HL-60 (cell line): ENCODE measurements at regions not wholly inside any gene's neighbourhood (a gene's known extent, or its start where the extent isn't known, plus 50 kb on each side); places are given as distances from the start of the nearest gene placed in this dataset.

Source experiments
- DNase-seq, 2 experiments: peaks; one replicate each; pipeline ENCODE4 v3.0.0-alpha.2; 2010 to 2020; ENCODE audit warnings: low read depth in 1 of 2, low spot score in 1 of 2
- H3K27ac ChIP-seq: fragments of 250-450 bp; sonication (Bioruptor Pico); replicated peaks from 2 replicates; pipeline ENCODE4 v1.5.1; 2020; ENCODE audit warnings: mild to moderate bottlenecking, moderate library complexity
- H3K27me3 ChIP-seq: fragments of 250-450 bp; sonication (Bioruptor Pico); 2 replicates; pipeline ENCODE4 v1.5.1; 2021; ENCODE audit warnings: mild to moderate bottlenecking, moderate library complexity; ENCODE audit not compliant: insufficient read depth, poor library complexity, severe bottlenecking
- H3K4me3 ChIP-seq: replicated peaks from 2 replicates; pipeline ENCODE4 v1.5.1; 2011; ENCODE audit warnings: mild to moderate bottlenecking, control low read depth, low read length; ENCODE audit not compliant: insufficient read depth
- CTCF ChIP-seq: IDR thresholded peaks from one replicate; pipeline ENCODE4 v1.5.1; 2011; ENCODE audit warnings: low read length, control low read depth, inconsistent platforms; ENCODE audit not compliant: insufficient read depth
- GABPA ChIP-seq: IDR thresholded peaks from 2 replicates; pipeline ENCODE4 v1.6.1; 2012; ENCODE audit warnings: low read depth
- POLR2AphosphoS5 ChIP-seq: IDR thresholded peaks from 2 replicates; pipeline ENCODE4 v1.6.1; 2012; ENCODE audit warnings: low read depth
- REST ChIP-seq: IDR thresholded peaks from 2 replicates; pipeline ENCODE4 v1.6.1; 2012; ENCODE audit warnings: low read depth; ENCODE audit not compliant: insufficient replicate concordance
- SPI1 ChIP-seq: IDR thresholded peaks from 2 replicates; pipeline ENCODE4 v1.6.1; 2012; ENCODE audit warnings: low read depth, mild to moderate bottlenecking, borderline replicate concordance

- no peak for DNase-seq
- TF ChIP-seq POLR2AphosphoS5: no peak
- TF ChIP-seq GABPA: no peak
- TF ChIP-seq CTCF: no peak
- TF ChIP-seq SPI1: no peak
- TF ChIP-seq REST: no peak
These were observed 145.0 kb upstream of the GYPC start for GRCh38 chr2:126510960-126511359.

GRCh38 chr2:126512026-126512425, 143.9 kb upstream of the GYPC start:
- H3K27me3 ChIP-seq: peaks cover 2% of the 10 kb centered on the region
- TF ChIP-seq SPI1: no peak
- TF ChIP-seq POLR2AphosphoS5: no peak
- TF ChIP-seq CTCF: no peak
- no peak for TF ChIP-seq REST
- no peak for TF ChIP-seq GABPA
- H3K27ac ChIP-seq: no peak overlapping the region
- DNase-seq: no peak
- H3K4me3 ChIP-seq: no peak overlapping the region

More at GRCh38 chr2:126510960-126511359, 145.0 kb upstream of the GYPC start:
- H3K4me3 ChIP-seq: no peak overlapping the region
- H3K27ac ChIP-seq: no peak overlapping the region
- H3K27me3 ChIP-seq: peaks cover 2% of the 10 kb centered on the region

DNA sequence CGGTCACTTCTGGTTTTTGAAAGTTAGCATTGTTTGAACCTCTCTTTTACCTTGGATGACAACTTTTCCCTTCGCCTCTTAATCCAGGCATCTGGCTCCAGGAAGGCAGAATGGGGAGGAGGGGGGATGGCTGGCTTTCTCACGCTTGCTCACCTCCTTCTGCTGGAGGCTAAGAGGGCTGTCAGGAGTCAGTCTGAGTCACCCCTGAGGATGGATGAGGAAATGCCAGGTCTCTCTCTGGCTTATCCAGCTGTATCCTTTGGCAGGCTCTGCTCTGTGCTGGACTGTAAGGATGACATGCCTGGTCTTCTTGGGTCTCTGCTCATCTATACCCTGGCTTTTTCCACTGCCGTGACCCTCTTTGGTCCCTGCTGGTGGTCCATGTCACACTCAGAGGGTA, 142.9 kb upstream of the GYPC start:
- no peak for DNase-seq
- H3K27ac ChIP-seq: no peak overlapping the region
- H3K4me3 ChIP-seq: no peak overlapping the region
- H3K27me3 ChIP-seq: peaks cover 2% of the 10 kb centered on the region
- TF ChIP-seq GABPA (no peak), SPI1 (no peak), CTCF (no peak), POLR2AphosphoS5 (no peak), REST (no peak)
